ENCODE measurements at regions not wholly inside any gene's neighbourhood (a gene's known extent, or its start where the extent isn't known, plus 50 kb on each side); places are given as distances from the start of the nearest gene placed in this dataset.

DNA sequence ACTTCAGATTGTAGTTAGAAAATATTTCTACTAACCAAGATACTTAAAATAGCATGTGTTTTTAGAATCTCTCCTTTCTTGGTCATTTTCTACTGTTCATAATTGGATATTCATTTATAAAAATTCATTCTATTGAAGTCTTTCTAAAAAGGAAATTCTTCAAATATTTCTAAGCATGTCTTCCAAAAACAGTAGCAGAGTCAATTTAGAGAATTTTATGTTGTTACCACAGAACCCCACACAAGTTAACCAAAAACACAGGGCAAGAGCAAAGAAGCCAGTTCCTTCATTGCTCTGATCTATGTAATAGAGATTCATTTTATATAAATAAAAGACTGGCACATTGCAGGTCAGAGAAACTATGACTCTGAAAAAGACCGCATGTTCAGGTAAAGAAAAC lies 345.1 kb upstream of the PITX2 start:
- DNase-seq = no peak

DNA sequence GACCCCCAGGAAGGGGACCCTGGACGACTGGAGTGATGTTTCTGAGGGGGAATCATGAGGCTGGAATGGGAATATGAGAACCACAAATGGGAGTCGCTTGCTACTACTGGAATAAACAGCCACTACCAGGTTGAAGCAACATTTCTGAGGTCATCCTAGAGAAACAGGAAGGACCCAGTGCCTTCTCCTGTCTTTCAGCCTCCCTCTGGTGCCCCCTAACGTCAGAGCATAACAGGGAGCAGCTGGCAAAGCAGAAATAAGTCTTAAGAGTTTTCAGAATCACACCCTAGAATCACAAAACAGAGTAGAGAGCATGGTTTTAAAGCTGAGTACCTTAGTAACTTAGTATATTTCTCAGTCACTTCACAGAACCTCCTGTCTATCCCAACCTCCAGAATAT lies 347.8 kb upstream of the PITX2 start:
- no peak for DNase-seq

DNA sequence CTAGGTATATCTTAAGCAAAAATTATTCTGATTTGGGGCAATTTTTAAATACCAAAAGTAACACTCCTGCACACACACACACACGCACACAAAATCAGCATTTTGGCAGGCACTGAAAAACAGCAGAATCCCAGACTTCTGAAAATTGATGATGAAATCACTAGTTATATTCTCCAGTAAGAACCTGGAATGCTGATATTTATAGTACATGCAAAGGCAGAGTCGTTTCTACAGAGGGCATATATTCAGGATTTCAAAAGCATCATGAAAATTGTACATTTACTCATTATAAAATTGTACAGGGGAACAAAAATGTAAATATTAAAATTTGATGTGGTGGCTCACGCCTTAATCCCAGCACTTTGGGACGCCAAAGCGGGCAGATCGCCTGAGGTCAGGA lies 352.5 kb upstream of the PITX2 start:
- DNase-seq = no peak

DNA sequence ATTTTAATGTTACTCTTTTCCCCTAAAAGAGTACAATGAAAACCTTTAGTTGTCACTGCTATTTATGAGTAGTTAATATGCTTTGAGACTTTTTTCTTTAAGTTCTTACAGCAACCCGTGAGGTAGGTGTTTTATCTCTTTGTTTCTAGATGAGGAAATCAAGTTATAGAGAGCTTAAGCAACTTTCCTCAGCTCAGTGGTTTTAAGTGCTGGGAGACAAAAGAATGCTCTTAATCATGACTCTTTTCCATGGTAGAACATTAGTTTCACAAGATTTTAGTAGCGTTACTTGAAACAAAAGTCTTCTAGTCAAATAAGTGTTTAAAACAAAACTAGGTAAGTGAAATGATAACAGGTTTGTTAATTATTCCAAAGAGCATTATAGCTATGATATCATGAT lies 354.7 kb upstream of the PITX2 start:
- DNase-seq = no peak

DNA sequence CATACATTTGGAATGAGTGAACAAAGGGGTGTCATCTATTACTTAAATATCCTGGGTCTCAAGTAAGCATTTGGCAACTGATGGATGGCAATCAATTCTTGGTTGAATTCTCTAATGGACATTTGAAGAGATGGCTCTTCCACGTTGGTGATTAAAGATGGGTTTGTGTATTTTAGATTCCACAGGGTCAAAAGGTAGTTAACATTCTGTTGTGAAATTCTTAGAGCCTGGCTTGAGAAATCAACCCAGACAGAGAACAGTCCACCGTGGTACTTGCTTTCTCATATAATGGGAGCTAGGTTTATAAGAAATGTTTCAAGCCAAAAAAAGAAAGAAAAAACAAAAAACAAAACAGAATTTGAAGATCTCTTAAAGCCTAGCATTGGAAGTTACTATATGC lies 355.9 kb upstream of the PITX2 start:
- DNase-seq = no peak

DNA sequence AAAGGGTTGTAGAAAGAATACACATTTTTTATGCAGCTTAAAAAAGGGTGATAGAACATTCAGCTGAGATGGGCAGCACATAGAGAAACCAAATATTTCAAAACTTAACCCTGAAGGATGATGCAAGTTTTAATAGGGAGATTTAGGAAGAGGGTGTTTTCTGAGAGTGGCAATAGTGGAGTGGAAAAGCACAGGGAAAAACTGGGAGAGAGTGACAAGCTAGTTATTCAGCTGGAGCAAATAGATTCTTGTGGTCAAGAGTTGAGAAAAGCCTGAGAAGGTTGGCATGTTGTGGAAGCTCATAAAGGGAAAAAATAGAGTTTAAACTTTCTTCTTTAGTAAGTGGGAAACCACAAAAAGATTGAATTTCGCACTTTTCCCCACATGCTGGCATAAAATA lies 359.6 kb upstream of the PITX2 start:
- DNase-seq = no peak

DNA sequence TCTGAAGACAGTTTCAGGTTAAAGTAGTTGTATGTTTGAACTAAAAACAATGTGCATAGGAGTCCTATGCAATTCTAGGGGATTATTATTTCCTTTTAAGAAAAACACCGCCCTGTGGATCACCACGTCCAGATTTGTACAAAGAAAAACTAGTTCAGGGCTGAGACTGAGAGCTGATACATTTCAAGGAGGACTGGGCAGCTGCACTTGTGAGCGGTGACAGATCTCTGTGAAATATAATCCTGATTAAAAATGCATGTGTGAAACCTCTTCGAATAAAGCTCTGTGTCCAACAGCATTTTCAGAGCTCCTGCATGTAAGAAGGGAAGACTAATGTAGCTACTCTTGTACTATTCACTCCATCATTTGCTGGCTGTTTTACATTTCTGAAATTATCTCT lies 365.8 kb upstream of the PITX2 start:
- DNase-seq = no peak

DNA sequence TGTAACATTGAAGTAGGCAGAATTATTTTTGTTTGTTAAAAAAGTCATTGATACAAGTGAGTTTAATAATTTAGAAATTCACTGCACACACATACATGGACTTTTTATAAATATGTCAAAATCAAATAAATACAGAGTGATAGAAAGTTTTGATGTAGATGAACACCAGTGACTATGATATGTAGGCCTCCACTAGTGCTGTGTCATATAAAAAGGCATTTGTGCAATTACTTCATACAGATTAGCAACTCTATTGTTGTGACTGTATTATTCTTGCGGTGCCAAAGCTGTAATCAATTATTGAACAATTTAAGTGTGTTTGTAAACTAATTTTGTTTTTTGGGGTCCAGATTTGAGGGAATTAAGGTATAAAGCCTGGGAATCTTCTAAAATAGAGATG lies 366.2 kb upstream of the PITX2 start:
- no peak for DNase-seq

DNA sequence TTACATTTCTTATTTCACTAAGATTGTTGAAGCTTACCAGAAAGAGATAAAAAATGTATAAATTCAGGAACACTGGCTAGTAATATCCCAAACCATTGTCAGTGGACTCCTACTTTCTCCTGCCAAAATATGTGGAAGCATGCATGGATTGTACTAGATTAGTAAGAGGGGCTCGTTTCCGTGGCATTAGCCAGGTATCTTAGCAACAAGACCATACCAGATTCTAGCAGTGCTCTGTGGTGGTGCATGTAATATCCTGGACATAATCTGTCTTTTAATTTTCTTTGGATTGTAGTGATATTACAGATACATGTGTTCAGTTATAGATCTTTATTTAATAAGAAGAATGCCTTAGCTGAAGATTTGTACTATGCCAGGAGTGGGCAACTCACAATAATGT lies 371.9 kb upstream of the PITX2 start:
- no peak for DNase-seq

DNA sequence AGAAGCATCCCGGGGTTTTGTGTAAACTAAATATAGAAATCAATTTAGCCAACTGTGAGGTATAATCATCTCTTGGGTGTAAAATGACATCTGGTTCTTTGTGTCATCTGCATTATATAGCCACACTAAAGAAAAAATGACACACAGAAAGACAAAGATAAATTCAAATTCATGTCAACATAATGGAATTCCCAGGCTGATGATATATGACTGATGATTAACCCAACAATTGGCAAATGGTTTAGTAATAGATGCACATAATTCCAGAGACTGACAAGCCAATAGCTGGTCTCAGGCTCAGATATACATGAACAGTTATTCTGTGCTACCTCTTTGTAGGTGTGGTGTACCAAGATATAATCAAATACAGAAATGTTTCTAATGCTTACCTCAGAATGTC lies 375.4 kb upstream of the PITX2 start:
- no peak for DNase-seq

DNA sequence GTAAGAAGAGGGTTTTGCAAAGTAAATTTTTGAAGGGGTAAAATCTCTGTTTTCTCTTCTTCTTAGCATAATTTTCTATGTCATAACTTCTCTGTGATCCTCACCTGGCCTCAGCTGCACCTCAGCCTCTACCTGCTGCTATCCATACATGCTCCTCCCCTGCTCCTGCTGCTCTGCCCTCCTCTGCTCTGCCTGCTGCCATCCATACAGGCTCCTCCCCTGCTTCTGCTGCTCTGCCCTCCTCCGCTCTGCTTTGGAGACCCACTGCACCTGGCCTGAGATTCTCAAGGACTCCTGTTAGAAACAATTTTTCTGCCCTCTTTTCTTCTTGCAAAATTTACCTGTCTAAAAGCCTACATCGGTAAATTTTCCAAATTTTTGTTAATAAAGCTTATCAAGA lies 388.6 kb upstream of the PITX2 start:
- DNase-seq = no peak

DNA sequence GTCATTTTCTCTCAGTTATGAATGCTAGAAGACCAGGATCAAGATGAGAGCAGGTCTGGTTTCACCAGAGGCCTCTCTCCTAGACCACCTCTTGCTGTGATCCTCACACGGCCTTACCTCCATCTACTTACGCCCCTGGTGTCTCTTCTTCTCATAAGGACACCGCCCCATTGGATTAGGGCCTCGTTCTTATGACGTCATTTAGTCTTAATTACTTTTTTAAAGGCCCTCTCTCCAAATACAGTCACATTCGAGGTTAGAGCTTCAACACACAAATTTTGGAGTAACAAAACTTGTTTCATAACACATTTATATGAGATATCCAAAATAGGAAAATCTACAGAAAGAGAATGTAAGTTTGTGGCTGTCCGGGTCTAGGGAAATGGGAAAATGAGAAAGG lies 391.0 kb upstream of the PITX2 start:
- DNase-seq = no peak

DNA sequence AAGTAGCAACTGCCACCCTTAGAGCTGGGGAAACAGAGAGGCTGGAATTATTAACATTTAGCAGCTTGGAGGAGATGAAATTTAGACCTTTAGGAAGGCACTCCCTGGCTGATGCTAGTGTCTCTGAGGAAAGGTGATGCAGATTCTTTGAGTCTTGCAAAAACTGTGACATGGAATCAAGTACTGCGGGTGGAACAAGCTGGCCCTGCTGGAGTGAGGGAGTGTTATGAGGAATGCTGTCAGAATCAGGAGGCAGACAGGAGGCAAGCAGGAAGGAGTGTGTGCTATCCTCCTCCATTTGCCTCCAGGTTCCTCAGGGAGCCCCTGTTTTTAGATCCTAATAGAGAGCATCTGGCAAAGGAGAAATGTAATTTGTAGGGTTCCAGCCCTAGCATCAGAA lies 391.7 kb upstream of the PITX2 start:
- DNase-seq = no peak

DNA sequence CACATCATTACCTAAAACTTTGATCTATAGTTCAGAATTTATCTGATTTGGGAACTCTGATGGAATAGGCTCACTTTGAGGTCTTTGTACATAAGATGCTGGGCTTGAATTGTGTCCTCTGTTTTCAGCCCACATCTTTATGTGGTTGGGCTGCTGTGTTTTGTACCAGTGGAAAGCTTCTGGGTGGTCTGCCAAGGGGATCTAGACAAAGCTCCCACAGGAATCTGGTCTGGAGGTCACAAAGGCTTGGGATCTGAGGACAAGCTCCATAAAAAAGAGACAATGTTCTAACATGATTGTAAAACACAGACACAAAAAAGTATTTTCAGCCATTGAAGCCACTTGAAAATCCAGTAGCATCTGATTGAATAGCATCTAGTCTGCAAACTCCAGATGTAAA lies 393.5 kb upstream of the PITX2 start:
- DNase-seq = no peak

DNA sequence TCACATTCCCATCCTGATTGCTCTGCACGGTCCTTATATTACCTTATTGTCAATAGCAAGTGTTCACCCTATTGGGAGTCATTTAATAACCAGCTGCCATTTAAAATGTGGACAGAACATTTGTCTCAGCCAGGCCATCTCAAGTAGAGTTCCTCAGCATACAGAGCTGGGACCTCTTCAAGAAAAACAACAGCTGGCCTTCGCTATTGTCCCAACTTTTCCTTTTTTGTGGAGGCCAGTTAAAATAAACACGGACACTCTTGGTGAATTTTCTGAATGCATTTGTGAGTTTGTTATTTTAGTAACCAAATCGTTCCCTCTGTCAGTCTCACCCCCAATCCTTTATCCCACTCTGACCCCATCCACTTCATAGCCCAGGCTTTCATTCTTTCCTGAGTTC lies 395.3 kb upstream of the PITX2 start:
- DNase-seq = no peak

DNA sequence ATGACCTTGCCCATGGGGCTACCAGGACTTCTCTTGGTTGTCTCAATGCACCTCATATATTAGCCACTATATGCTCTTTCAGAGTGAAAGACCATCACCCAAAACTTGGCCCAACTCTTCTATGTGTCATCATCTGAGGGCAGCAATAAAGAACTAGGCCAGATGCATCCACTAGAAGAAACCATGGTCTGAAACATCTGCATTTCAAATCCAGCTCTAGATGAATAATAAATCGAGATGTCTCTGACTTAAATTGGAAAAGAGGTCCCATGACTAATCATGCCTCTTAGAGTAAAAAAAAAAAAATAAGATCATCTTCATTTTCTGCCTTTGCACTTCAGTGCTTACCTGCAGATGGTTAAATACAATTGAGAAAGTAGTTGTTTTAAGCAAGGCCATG lies 397.6 kb upstream of the PITX2 start:
- no peak for DNase-seq

DNA sequence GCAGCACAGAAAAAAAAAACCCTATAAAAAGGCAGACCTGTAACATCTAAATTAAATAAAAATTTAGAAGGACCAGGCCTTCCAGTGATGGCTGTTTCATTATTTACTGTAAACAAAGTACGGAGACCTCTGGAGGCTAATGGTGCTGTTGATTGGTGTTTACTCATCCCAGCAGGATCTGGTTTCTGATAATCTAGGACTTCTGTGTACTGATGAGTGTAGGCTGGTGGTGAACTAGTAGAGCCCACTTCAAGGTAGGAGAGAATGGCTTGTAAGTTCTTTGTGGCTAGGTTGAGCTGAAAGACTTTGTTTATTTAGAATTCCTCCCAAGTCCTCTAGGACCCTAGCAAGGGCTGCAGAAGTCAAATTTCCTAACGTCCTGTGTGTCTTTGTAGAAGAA lies 398.1 kb upstream of the PITX2 start:
- DNase-seq = no peak

DNA sequence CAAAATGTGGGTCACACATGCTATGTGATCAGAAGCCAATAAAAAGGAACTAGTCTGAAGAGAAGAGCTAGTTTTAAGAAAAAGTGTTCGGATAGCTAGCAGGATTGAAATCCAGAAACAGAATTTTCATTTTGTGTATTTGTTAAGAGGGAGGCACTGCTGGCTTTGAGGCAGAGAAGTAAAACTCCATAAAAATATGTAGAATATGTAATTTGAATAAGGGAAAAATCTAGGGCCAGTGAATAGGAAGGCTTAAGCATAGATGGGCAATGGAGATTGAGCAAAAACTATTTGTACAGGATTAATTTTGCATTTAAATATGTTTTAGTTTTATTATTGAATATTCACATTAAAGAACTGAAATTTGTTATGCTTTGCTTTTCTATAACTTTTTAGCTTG lies 399.9 kb upstream of the PITX2 start:
- DNase-seq = no peak

DNA sequence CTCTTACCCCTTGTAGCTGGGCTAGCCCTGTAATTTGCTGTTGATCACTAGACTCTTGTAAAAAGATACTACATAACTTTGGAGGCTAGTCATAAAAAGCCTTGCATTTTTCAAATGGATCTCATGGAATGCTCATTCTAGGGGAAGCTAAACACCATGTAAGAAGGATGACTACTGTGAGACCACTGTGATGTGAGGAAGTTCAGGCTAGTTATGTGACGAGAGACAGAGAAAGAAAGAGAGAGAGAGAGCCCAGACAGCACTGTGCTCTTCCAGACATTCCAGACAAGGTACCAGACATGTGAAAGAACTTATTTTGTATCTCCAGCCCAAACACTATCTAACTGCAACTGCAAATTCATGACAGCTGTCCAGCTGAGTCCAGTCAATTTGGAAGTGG lies 404.6 kb upstream of the PITX2 start:
- DNase-seq = no peak

DNA sequence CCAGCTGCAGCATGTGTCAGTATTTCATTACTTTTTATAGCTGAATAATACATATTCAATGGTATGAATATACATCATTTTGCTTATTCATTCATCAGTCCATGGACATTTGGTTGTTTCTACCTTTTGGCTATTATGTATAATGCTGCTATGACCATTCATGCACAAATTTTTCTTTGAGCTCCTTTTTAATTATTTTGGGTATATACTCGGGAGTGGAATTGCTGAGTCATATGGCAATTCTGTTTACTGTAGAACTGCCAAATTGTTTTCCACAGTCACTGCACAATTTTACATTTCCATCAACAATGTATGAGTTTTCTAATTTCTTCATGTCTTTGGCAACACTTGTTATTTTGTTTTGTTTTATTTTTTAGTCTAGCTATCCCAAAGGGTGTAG lies 405.9 kb upstream of the PITX2 start:
- no peak for DNase-seq

DNA sequence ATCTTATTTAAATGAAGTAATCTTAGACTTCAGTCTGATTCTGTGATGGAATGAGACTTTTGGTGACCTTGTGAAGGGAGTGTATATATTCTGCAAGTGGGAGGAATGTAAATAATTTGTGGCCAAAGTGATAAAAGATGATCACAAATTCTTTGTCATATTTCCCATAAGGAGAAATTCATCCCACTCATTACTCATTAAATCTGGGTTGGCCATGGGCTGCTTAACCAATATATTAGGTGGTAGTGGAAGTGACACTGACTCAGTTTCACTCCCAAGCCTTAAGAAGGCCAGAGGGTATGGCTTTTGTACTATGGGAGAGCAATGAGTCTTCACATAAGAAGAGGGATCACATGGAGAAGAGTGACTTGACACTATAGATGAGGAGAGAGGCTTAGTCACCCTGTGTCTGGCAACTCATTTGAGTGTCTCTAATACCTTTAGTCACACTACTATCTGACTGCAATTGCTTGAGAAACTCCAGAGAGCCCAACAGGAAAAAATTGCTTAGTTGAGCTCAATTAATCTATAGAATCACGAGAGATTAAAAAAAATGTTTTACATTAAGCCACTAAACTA lies 408.2 kb upstream of the PITX2 start:
- DNase-seq = no peak

DNA sequence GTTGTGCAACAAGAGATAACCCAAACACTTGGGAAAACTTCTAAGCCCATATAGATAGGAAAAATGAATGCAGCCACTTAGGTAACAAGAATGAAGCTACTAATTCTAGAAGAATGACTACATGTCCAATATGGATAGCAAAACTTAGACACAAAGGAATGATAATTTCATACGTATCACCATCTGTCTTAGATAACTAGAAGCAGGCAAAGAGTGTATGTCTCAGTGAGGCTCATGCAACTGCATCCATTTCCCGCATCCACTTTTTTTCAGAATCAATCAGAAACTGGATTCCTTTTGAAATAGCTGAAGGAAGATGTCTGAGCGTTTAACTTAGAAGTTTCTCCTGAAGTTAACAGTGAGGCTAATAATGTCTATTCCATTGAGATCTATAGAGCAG lies 408.7 kb upstream of the PITX2 start:
- no peak for DNase-seq

DNA sequence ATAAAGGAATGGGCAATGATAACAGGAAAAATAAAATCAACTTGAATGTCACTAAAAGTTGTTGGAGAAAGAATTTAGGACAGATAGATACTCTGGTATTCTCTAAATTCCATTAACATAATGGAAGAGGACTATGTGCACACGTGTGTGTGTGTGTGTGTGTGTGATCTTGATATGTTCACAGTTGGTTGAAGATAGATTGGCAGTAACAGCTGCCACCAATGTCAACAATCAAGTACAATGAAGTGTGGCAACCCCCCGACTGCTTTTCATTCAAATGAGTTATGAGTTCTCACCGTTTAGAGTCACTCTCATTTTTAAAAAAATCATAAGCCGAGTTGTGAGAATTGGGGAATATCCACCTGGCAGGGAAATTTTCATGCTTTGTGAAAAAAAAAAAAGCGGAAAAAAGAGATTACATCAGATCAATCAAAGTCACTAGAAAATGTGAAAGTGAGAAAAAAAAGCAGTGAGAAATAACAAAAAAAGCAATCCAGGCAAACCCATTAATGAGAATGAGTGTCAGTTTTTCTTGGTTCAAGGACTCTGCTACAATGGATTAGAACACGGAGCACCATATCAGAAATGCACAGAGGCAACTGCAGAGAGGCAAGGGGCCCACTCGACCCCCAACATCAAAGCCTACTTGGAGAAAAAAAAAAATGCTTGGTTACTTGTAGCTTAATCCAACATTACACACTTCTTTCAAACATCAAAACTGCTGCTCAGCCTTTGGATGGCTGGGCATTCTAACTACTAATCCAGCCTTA lies 414.9 kb upstream of the PITX2 start:
- DNase-seq = no peak

DNA sequence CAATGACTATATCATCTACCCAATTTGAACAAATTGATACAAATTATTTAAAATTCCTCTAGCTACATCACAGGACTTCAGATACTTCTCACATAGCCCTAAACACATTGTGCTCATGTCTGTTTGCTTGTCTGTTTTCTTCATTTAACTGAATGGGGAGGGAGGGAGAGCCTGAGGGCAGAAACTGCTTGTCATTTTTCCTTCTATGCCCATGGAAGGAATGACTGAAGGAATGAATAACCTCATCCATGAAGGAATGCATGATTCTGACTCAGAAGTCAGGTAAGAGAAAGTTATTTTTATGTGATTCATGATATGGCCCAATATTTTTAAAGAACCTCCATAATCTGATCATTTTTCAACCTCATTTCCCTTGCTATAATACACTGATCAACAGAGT lies 418.0 kb upstream of the PITX2 start:
- DNase-seq = no peak

DNA sequence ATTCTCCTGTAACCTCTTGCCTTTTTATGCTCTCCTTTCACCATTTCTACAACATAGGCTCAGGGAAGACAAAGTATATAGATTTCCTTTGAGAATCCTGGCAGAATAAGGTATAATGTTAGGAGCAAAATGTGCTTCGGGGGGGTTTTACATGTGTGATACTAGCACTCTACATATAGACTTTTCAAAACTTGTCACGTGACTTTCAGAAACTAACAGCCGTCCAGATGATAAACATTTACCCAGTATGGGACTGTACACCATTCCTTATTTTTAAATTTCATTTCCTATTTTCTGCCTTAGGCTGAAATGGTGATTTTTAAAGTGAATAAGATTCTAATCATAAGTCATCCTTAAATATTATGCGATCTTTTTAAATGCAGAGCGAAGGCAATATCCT lies 420.4 kb upstream of the PITX2 start:
- DNase-seq = no peak

All from NCI-H1048 (cell line).